Loucy (cell line): ENCODE measurements at regions not wholly inside any gene's neighbourhood (a gene's known extent, or its start where the extent isn't known, plus 50 kb on each side); places are given as distances from the start of the nearest gene placed in this dataset.

ENCODE experiments used
- H2AFZ ChIP-seq: fragments of 200-600 bp; sonication (generic); 2 replicates; pipeline ENCODE4 v1.6.0; 2016; ENCODE audit warnings: antibody characterized with exemption, mild to moderate bottlenecking, low read length, moderate library complexity
- H3F3A ChIP-seq: fragments of 200-600 bp; 2 replicates; pipeline ENCODE4 v1.6.0; 2016; ENCODE audit warnings: antibody characterized with exemption, low read depth, mild to moderate bottlenecking
- H3K27me3 ChIP-seq: fragments of 200-600 bp; sonication (generic); 2 replicates; pipeline ENCODE4 v1.6.1; 2014; ENCODE audit warnings: low read length, mild to moderate bottlenecking; ENCODE audit not compliant: insufficient read depth, poor library complexity, severe bottlenecking
- H3K36me3 ChIP-seq: fragments of 200-600 bp; sonication (generic); 2 replicates; pipeline ENCODE4 v1.6.1; 2016; ENCODE audit warnings: low read length; ENCODE audit not compliant: insufficient read depth
- H3K4me1 ChIP-seq: fragments of 200-600 bp; sonication (generic); 2 replicates; pipeline ENCODE4 v1.5.1; 2014; ENCODE audit warnings: low read length, mild to moderate bottlenecking; ENCODE audit not compliant: insufficient read depth, poor library complexity, severe bottlenecking
- H3K4me2 ChIP-seq: fragments of 200-600 bp; sonication (generic); 2 replicates; pipeline ENCODE4 v1.6.0; 2014; ENCODE audit warnings: antibody characterized with exemption, low read length, low read depth, mild to moderate bottlenecking; ENCODE audit not compliant: poor library complexity, severe bottlenecking
- H3K4me3 ChIP-seq: fragments of 200-600 bp; sonication (generic); 2 replicates; pipeline ENCODE4 v1.5.1; 2014; ENCODE audit warnings: low read length, mild to moderate bottlenecking, mixed read lengths; ENCODE audit not compliant: poor library complexity, severe bottlenecking
- H3K79me2 ChIP-seq: fragments of 200-600 bp; sonication (generic); 2 replicates; pipeline ENCODE4 v1.6.1; 2014; ENCODE audit warnings: low read length; ENCODE audit not compliant: insufficient read depth
- H3K9ac ChIP-seq: fragments of 200-600 bp; sonication (generic); 2 replicates; pipeline ENCODE4 v1.6.0; 2014; ENCODE audit warnings: mild to moderate bottlenecking, low read depth, low read length, moderate library complexity; ENCODE audit not compliant: poor library complexity, severe bottlenecking
- H3K9me2 ChIP-seq: fragments of 200-600 bp; sonication (generic); replicated peaks from 2 replicates; pipeline ENCODE4 v1.6.1; 2016; ENCODE audit warnings: low read depth, low read length, mixed read lengths
- H3K9me3 ChIP-seq: fragments of 200-600 bp; sonication (generic); 2 replicates; pipeline ENCODE4 v1.6.1; 2014; ENCODE audit warnings: mild to moderate bottlenecking, antibody characterized with exemption, low read length, low read depth; ENCODE audit not compliant: insufficient read depth
- H4K20me1 ChIP-seq: fragments of 200-600 bp; sonication (generic); 2 replicates; pipeline ENCODE4 v1.6.0; 2014; ENCODE audit warnings: antibody characterized with exemption, low read length, mild to moderate bottlenecking; ENCODE audit not compliant: insufficient read depth, poor library complexity, severe bottlenecking
- EZH2phosphoT487 ChIP-seq: fragments of 200-600 bp; IDR thresholded peaks from 2 replicates; pipeline ENCODE4 v1.6.1; 2018; ENCODE audit warnings: antibody characterized with exemption, mild to moderate bottlenecking, moderate library complexity, borderline replicate concordance
- TF ChIP-seq, protein P1 (sequence below): fragments of 200-600 bp; sonication (generic); conservative IDR thresholded peaks from 2 replicates; pipeline ENCODE4 v1.5.1; 2014; ENCODE audit warnings: mild to moderate bottlenecking, antibody characterized with exemption, low read length

- no peaks in the 10 kb centered on the region for H3K27me3 ChIP-seq
- H2AFZ ChIP-seq, result no peak overlapping the region
- no peak overlapping the region for H3K4me3 ChIP-seq
- no peaks in the 10 kb centered on the region; the same call in 1 of the 2 replicates for H3K9me3 ChIP-seq
- H3K9ac ChIP-seq, result no peak overlapping the region
- TF ChIP-seq, protein P1, sequence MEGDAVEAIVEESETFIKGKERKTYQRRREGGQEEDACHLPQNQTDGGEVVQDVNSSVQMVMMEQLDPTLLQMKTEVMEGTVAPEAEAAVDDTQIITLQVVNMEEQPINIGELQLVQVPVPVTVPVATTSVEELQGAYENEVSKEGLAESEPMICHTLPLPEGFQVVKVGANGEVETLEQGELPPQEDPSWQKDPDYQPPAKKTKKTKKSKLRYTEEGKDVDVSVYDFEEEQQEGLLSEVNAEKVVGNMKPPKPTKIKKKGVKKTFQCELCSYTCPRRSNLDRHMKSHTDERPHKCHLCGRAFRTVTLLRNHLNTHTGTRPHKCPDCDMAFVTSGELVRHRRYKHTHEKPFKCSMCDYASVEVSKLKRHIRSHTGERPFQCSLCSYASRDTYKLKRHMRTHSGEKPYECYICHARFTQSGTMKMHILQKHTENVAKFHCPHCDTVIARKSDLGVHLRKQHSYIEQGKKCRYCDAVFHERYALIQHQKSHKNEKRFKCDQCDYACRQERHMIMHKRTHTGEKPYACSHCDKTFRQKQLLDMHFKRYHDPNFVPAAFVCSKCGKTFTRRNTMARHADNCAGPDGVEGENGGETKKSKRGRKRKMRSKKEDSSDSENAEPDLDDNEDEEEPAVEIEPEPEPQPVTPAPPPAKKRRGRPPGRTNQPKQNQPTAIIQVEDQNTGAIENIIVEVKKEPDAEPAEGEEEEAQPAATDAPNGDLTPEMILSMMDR, result no peak
- TF ChIP-seq EZH2phosphoT487, result no peak
- H3K9me2 ChIP-seq, result no peaks in the 10 kb centered on the region
- no peaks in the 10 kb centered on the region for H3F3A ChIP-seq
- H3K36me3 ChIP-seq, result no peaks in the 10 kb centered on the region
- H3K4me1 ChIP-seq, result no peaks in the 10 kb centered on the region
- H4K20me1 ChIP-seq, result no peaks in the 10 kb centered on the region
- no peaks in the 10 kb centered on the region for H3K79me2 ChIP-seq
- no peak overlapping the region for H3K4me2 ChIP-seq
Observed at GRCh38 chr17:83149029-83149725, 69.8 kb downstream of the METRNL start.

- Histone ChIP-seq H3K4me2 (no peak overlapping the region), H4K20me1 (no peaks in the 10 kb centered on the region), H3K9me3 (peaks cover under 1% of the 10 kb centered on the region; the same call in 1 of the 2 replicates), H3K36me3 (no peaks in the 10 kb centered on the region), H3K4me1 (no peaks in the 10 kb centered on the region), H2AFZ (no peak overlapping the region), H3K27me3 (no peaks in the 10 kb centered on the region), H3K4me3 (no peak overlapping the region), H3K79me2 (no peaks in the 10 kb centered on the region), H3K9me2 (no peaks in the 10 kb centered on the region), H3F3A (no peaks in the 10 kb centered on the region), H3K9ac (no peak overlapping the region)
- TF ChIP-seq, protein P1, result no peak
- TF ChIP-seq EZH2phosphoT487, result no peak
Observed at GRCh38 chr17:83149761-83150251, 70.4 kb downstream of the METRNL start.

DNA sequence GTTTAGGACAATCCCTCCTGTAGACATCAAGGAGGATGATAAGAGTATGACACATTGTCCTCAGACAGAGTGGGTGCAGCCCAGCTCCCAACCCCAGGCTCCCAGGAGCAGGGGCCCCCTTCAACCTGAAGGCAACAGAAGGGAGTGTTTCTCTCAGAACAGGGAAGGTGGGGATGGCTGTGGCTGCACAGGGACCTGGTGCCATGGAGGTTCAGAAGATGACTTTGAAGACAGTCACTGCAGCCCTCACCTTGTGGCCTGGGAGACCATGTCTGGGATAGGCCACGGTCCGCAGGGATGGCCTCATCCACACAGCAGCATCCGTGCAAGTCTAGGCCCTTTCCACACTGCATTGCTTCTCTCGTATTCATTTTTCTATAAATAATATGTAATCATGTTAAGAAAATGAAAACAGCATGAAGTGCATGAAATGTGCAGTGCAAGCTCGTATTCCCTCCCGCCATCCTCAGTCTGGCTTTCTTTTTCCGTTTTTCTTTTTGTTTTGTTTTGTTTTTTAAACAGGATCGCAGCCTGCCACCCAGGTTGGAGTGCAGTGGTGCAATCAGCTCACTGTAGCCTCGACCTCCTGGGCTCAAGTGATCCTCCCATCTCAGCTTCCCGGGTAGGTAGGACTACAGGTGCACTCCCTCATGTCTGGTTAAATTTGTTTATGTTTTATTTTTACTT, 71.1 kb downstream of the METRNL start:
- Histone ChIP-seq H3K4me1 (no peaks in the 10 kb centered on the region), H3K4me2 (no peak overlapping the region), H3K9me3 (peaks cover 8% of the 10 kb centered on the region; the same call in 1 of the 2 replicates), H3K36me3 (no peaks in the 10 kb centered on the region), H3K79me2 (no peaks in the 10 kb centered on the region), H3F3A (no peaks in the 10 kb centered on the region), H2AFZ (no peak overlapping the region), H3K9ac (no peak overlapping the region), H3K9me2 (no peaks in the 10 kb centered on the region), H3K4me3 (no peak overlapping the region), H4K20me1 (no peaks in the 10 kb centered on the region), H3K27me3 (no peaks in the 10 kb centered on the region)
- TF ChIP-seq, protein P1, result no peak
- no peak for TF ChIP-seq EZH2phosphoT487
